NCI-H82 (cell line): ENCODE measurements at regions not wholly inside any gene's neighbourhood (a gene's known extent, or its start where the extent isn't known, plus 50 kb on each side); places are given as distances from the start of the nearest gene placed in this dataset.
"Not testable (repeated sequence)": the region's sequence is repeated elsewhere in the genome, so short reads cannot be mapped to it uniquely, and the experiment has no call there.

ENCODE experiments used
- DNase-seq: peaks from one replicate; lab custom pipeline; 2025; lab: John Stamatoyannopoulos, UW

DNA sequence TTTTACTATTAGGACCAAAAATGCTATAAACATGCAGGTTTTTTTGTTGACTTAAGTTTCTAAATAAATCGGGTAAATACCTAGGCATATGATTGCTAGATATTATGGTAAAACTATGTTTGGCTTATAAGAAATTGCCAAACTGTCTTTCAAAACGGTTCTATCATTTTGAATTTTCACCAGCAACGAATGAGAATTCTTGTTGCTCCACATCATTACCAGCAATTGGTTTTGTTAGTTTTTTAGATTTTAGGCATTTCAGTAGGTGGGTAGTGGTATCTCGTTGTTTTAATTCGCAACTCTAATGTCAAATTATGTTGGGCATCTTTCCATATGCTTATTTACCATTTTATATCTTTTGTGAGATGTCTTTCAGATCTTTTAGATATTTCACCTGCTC lies 510.2 kb downstream of the JRKL start:
- no peak for DNase-seq

DNA sequence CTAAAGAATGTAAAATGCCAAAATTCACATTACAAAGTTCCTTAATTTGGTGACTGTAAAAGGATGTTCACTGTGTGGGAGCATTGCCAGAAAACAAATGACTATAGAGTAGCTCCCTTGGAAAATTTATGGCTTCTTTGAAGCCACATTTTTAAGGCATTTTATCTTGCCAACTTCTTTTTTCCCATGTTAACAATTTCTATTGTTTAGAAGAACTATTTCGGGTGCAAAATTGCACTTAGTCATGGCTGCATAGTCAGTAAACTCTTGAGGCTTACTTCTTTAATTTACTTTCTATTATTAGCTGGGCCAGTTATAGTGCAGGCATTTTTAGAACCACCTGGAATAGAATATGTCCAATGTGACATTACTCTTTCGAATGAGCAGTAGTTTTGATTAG lies 515.3 kb downstream of the JRKL start:
- no peak for DNase-seq

DNA sequence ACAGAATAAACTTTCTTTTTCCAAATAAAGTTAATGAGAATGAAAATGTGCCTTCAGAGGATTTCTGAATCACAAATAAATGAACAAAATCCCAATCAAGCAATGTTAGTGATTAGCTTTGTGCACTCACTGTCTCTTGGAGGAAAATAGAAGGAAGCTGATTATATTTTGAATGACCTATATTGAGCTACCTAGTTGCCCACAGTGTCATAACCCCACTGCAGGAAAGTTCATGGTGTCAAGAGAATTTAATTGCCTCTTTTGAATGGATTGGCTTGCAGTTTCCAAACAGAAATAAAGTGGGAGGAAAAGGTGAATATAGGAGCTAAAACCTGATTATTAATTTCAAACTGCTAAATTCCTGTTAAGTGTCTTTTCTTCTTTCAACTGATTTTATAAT lies 515.9 kb downstream of the JRKL start:
- DNase-seq: no peak

DNA sequence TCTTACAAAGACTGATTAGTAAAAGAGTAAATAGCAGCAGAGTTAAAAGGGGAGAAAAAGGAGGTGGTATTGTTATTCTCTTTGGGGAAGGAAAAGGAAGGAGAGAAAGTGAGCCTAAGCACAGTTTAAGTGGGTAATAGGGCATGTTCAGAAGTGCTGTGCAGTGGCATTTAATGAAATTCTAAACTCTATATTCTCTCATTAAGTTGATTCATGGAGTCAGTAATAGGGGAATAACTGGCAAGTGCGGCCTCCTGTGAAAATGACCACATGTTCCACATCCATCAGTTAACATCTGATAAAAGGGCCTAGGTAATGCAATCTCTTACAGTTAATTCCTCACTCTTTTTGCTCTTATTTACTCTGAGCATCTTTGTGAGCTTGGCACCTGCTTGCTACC lies 516.7 kb downstream of the JRKL start:
- no peak for DNase-seq

DNA sequence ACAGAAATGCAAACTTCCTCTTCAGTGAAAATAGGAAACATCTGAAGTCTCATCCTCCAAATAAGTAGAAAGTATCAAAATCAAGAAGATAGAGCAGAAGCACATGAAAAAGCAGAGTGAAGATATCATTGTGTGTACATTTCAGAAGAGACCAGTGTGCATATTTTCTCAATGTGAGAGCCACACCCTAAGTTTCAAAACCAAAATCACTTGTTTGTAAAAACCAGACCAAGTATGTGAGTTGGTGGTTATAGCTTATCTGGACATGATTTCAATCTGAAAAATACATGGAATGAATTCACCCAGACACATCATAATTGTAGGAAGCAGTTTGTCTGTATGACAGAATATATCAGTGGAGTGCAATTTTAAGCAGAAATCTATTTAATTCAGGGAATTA lies 536.0 kb downstream of the JRKL start:
- DNase-seq: no peak

GRCh38 chr11:96940227-96940626 lies 550.4 kb downstream of the JRKL start:
- no peak for DNase-seq

GRCh38 chr11:96942855-96943254 lies 553.0 kb downstream of the JRKL start:
- no peak for DNase-seq

DNA sequence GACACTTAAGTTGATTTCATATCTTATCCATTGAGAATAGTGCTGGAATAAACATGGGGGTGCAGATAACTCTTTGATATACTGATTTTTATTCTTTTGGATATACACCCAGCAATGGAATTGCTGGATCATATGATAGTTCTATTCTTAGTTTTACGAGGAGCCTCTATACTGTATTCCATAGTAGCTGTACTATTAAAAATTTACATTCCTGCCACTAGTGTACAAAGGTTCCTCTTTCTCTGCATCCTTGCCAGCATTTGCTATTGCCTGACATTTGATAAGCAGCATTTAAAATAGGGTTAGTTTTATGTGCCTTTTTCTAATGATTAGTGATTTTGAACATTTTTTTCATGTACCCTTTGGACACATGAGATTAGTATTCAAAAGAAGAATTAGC lies 554.2 kb downstream of the JRKL start:
- DNase-seq: no peak

- no peak for DNase-seq
Observed at GRCh38 chr11:96948066-96948465, 558.3 kb downstream of the JRKL start.

GRCh38 chr11:96949464-96949863 lies 559.7 kb downstream of the JRKL start:
- no peak for DNase-seq

- DNase-seq: no peak
Observed at GRCh38 chr11:96954587-96955242, 564.9 kb downstream of the JRKL start.

GRCh38 chr11:96960476-96960875 lies 570.7 kb downstream of the JRKL start:
- DNase-seq: no peak

- no peak for DNase-seq
Observed at GRCh38 chr11:96960926-96961325, 571.1 kb downstream of the JRKL start.

DNA sequence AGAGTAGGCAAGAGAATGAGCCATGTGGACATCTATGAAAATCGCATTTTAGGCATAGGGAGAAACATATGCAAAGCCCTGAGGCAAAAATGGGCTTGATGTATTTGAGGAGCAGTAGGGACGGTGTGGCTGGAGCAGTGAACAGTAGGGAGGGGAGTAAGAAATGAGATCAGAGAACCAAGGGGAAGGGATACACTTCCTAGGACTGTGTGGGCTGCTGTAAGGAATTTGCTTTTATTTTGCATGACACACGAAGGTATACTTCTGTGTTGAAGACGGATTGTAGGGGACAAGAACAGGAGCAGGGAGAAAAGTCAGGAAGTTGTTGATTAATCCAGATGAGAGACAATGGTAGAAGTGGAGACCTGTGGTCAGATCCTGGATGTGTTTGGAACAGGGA lies 572.1 kb downstream of the JRKL start:
- DNase-seq: no peak

- no peak for DNase-seq
Observed at GRCh38 chr11:96963375-96963774, 573.6 kb downstream of the JRKL start.

- no peak for DNase-seq
Observed at GRCh38 chr11:96964661-96965060, 574.8 kb downstream of the JRKL start.

GRCh38 chr11:96967616-96968015 lies 577.8 kb downstream of the JRKL start:
- DNase-seq: no peak

DNA sequence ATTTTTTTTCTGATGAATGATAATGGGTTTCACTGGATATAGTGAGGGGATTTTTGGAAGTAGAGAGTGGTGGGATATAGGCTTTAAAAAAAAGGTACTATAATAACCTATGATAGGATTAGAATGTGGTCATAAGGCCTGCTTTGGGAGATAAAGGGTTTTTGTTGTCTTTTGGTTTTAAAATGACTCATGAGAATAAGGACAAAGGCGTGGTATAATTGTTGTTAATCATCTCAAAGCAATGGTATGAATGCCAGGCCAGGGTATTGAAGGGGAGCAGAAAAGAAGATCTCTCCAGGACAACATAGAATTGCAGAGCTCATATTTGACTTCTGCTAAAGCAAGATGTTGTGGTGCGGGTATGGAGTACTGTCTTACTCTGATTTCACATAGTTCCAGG lies 579.4 kb downstream of the JRKL start:
- DNase-seq: no peak

- no peak for DNase-seq
Observed at GRCh38 chr11:96978751-96979150, 588.9 kb downstream of the JRKL start.

DNA sequence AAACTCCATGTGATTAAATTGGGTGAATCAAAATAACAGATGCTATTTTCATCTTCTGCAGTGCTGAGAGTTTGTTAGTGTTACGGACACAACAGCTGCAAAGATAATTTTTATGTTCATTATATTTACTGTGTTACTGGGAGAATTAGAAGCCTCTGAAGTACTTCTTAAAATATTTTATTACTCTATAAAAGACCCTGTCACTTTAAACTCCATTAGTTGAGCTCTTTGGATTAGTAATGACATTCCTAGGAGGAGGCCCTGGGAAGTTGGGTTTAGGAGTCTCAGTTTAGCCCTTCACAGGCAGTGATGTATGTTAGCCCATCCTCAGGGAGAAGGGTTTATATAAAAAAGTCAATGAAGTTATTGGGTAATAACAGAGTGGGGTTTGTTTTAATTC lies 596.7 kb downstream of the JRKL start:
- no peak for DNase-seq

- no peak for DNase-seq
Observed at GRCh38 chr11:96990914-96991313, 601.1 kb downstream of the JRKL start.

DNA sequence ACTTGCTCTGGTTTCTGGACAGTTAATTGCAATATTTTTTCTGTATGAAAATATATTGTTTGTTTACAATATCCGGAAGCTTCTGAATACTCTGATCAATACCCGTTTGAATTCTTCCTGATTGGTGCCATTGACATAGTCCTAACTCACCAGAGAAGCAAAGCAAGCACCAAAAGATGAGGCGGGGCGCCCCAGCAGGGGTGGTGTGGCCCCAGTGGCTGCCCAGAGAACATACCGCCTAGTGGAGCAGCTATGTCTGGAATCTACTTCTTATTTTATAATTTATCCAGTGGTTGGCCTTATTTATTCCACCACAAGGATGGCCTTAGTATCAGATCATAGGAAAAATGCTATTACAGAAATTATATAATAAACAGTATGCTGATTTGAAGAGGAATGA lies 610.7 kb downstream of the JRKL start:
- DNase-seq: no peak

- no peak for DNase-seq
Observed at GRCh38 chr11:97007283-97007682, 617.5 kb downstream of the JRKL start.

DNA sequence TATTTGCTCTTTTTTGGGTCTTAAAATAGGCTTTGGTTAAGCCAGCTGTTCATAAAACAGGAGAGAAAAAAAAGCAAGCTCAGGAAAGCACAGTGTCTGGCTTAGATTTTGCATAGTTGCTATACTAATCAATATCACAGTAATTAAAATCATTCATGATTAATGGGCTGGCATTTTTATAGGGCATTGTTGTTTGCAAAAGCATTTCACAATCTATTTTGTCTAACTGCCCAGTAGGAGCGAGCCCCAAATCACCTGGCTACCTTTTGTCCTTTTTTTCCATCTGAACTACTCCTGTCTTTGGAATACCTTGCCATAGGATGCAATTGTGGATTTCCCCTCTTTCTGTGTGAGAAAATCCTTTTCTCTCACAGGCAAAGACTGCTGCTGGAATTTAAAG lies 619.8 kb downstream of the JRKL start:
- no peak for DNase-seq

DNA sequence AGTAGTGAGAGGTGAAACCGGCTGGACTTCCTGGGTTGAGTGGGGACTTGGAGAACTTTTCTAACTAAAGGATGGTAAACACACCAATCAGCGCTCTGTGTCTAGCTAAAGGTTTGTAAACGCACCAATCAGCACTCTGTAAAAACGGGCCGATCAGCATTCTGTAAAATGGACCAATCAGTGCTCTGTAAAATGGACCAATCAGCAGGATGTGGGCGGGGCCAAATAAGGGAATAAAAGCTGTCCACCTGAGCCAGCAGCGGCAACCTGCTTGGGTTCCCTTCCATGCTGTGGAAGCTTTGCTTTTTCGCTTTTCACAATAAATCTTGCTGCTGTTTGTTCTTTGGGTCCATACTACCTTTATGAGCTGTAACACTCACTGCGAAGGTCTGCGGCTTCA lies 621.2 kb downstream of the JRKL start:
- DNase-seq: not testable (repeated sequence)
